ENCODE measurements at regions not wholly inside any gene's neighbourhood (a gene's known extent, or its start where the extent isn't known, plus 50 kb on each side); places are given as distances from the start of the nearest gene placed in this dataset.
"Not testable (repeated sequence)": the region's sequence is repeated elsewhere in the genome, so short reads cannot be mapped to it uniquely, and the experiment has no call there.

- DNase-seq, result no peak
Observed at GRCh38 chr6:51430589-51430988, 611.9 kb downstream of the TFAP2B start.

GRCh38 chr6:51432481-51432880 is 613.8 kb downstream of the TFAP2B start:
- no peak for DNase-seq

GRCh38 chr6:51450248-51450957 is 631.7 kb downstream of the TFAP2B start:
- DNase-seq, result no peak

GRCh38 chr6:51450958-51451357 is 632.3 kb downstream of the TFAP2B start:
- no peak for DNase-seq

DNA sequence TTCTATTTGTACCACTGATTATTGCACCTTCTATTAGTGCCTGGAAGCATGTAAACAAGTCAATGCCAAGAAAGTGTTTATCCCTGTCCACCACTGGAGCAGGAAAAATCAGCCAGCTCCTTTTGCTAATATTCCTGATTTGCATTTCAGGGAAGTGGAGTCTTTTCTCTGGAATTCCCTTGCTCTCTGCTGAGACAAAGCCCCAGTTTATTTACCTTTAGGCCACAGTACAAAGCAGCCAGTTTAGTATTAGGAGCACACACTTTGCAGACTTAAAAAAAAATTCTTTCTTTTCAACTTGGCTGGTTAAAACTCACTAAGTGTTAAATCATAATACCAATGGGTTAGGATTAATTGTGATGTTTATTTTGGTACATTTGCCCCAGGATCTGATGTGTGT is 631.1 kb downstream of the PKHD1 start:
- DNase-seq, result no peak

DNA sequence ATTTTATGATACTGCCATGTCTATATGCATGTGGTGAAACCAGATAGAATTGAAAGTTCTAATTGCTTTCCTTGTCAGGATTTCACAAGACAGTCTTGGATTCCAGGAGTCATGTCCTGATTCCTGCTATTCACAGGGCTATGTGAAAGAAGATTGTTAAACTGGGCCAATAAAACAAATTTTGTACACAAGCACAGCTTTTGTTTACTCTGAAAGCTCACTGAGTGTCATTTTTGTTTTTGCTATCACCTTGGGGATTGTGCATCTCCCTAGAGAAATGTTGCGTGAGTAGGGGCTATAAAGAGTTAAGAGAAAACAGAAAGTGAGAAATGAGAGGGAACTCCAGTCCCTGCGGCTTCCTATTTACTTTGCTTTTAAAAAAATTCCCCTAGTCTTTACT is 627.5 kb downstream of the PKHD1 start:
- no peak for DNase-seq

- DNase-seq, result no peak
Observed at GRCh38 chr6:51462896-51463295, 624.5 kb downstream of the PKHD1 start.

GRCh38 chr6:51463321-51463720 is 624.1 kb downstream of the PKHD1 start:
- DNase-seq, result no peak

GRCh38 chr6:51464956-51465355 is 622.5 kb downstream of the PKHD1 start:
- no peak for DNase-seq

DNA sequence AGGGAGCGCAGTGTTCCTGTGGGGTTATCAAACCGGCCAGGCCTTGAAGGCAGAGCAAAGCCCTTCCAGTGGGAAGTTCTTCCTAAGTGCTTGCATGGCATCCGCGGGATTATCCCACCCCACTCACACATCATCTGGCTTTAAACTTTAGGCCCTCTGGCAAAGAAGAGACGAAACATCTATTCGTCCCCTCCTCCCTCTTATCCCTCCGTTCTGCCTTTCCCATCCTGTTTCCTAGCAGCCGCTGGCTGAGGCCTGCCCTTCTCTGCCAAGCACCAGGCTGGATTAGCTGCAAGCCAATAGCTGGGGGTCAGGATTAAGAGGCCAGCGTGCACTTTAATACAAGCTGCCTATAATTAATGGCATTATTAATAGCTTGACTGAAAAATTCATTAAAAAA is 621.0 kb downstream of the PKHD1 start:
- no peak for DNase-seq

GRCh38 chr6:51467231-51467952 is 620.0 kb downstream of the PKHD1 start:
- no peak for DNase-seq

GRCh38 chr6:51468704-51469103 is 618.7 kb downstream of the PKHD1 start:
- no peak for DNase-seq

- DNase-seq, result no peak
Observed at GRCh38 chr6:51472745-51473487, 614.5 kb downstream of the PKHD1 start.

- DNase-seq, result no peak
Observed at GRCh38 chr6:51474022-51474975, 613.1 kb downstream of the PKHD1 start.

GRCh38 chr6:51477711-51478311 is 609.6 kb downstream of the PKHD1 start:
- no peak for DNase-seq

DNA sequence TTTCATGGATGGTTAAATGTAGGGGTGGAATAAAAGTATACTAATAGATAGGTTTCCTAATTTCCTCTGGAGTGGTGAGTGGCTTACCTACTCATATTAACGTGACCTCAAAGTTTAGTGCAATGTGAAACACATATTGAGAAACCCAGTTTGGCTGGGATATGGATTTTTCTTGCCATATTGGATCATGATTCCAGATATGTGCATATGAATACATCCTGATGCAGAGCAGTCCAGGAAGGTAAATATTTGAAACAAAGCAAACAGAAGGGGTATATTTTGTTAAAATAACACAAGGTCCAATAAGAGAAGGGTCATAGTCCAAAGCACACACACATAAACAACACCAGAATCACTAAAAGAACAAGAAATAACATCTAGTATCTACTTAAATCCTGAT is 608.1 kb downstream of the PKHD1 start:
- no peak for DNase-seq

DNA sequence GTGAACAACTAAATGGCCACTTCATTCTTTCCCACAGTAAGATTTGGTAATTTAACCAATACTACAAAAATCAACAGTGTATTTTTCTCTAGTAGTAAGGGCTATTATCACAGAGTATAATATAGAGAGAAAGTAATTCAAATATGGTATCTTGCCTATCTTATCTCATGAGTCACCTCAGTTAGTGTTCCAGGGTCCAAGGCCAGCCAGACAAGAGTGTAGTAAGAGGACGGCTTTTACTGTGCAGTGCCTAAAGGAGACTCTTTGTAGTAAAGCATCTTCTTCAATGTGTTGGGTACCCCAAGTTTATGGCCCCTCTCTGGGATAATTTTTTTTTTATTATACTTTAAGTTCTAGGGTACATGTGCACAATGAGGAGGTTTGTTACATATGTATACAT is 607.4 kb downstream of the PKHD1 start:
- DNase-seq, result no peak

DNA sequence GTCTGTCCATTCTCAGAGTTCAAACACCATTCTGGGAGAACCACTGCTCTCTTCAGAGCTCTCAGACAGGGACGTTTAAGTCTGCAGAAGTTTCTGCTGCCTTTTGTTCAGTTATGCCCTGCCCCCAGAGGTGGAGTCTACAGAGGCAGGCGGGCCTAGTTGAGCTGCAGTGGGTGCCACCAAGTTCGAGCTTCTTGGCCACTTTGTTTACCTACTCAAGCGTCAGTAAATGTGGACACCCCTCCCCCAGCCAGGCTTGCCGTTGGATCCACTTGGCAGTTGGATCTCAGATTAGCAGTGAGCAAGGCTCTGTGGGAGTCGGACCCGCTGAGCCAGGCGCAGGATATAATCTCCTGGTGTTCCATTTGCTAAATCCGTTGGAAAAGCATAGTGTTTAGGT is 601.5 kb downstream of the PKHD1 start:
- DNase-seq, result not testable (repeated sequence)

GRCh38 chr6:51487937-51488336 is 599.5 kb downstream of the PKHD1 start:
- no peak for DNase-seq

DNA sequence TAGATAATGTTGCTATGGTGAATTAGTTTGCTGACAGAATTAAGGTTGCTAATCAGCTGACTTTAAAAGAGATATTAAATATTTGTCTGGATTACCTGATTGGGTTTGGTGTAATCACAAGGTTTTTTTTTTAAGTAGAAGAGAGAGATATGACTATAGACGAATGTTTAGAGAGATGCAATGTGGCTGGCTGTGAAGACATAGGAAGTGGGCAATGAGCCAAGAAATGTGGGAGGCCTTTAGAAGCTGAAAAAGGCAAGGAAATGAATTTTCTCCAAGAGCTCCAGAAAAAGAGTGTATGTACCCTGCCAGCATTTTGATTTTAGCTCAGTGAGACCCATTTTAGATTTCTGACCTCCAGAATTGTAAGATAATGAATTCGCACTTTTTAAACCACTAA is 598.3 kb downstream of the PKHD1 start:
- no peak for DNase-seq

- DNase-seq, result no peak
Observed at GRCh38 chr6:51490101-51490500, 597.3 kb downstream of the PKHD1 start.

GRCh38 chr6:51494342-51494741 is 593.1 kb downstream of the PKHD1 start:
- no peak for DNase-seq

Data from NCI-H2171 (cell line).